IMR-90 (cell line): ENCODE measurements at regions not wholly inside any gene's neighbourhood (a gene's known extent, or its start where the extent isn't known, plus 50 kb on each side); places are given as distances from the start of the nearest gene placed in this dataset.

Experiments used
- ATAC-seq: fragments of 200-7000 bp; cut with Tn5 transposase; 2 replicates; pipeline ENCODE4 v1.9.1; 2020; ENCODE audit warnings: low read depth, mild to moderate bottlenecking, moderate library complexity
- BruUV-seq: library from RNA; stranded (reverse); fragments of 400-500 nt; replicated peaks from 2 replicates; lab custom pipeline; 2021; lab: Mats Ljungman, UMichigan
- CTCF ChIA-PET: fragments of 300-600 bp; formaldehyde crosslinking; extraction: SDS; loops from one replicate; lab custom pipeline; 2021; ENCODE audit warnings: antibody characterized with exemption; lab: Yijun Ruan, JAX
- POLR2A ChIA-PET: fragments of 300-600 bp; sonication (Branson Sonifier 250); formaldehyde crosslinking; loops from one replicate; lab custom pipeline; 2022; ENCODE audit warnings: antibody characterized with exemption; ENCODE audit not compliant: unreplicated experiment; lab: Charles Lee
- DNase-seq: peaks from one replicate; pipeline ENCODE4 v3.0.0; 2013
- H2AFZ ChIP-seq: replicated peaks from 2 replicates; pipeline ENCODE3; 2013; ENCODE audit warnings: low read length, mild to moderate bottlenecking; ENCODE audit not compliant: poor library complexity
- H2AK5ac ChIP-seq: 2 replicates; pipeline ENCODE4 v1.6.1; 2013; ENCODE audit warnings: low read depth, low read length, inconsistent platforms
- H2AK9ac ChIP-seq: replicated peaks from 2 replicates; pipeline ENCODE3; 2013; ENCODE audit warnings: mild to moderate bottlenecking, low read depth, low read length, moderate library complexity; ENCODE audit not compliant: poor library complexity
- H2BK120ac ChIP-seq: 2 replicates; pipeline ENCODE4 v1.6.1; 2013; ENCODE audit warnings: low read depth, low read length, inconsistent platforms
- H2BK15ac ChIP-seq: 3 replicates; pipeline ENCODE4 v1.6.1; 2013; ENCODE audit warnings: low read depth, low read length, inconsistent platforms
- H2BK20ac ChIP-seq: 2 replicates; pipeline ENCODE4 v1.6.1; 2013; ENCODE audit warnings: low read depth, mild to moderate bottlenecking, inconsistent platforms, low read length, moderate library complexity
- H2BK5ac ChIP-seq: 2 replicates; pipeline ENCODE4 v1.6.1; 2013; ENCODE audit warnings: mild to moderate bottlenecking, low read depth, low read length, inconsistent platforms; ENCODE audit not compliant: poor library complexity, severe bottlenecking
- H3K14ac ChIP-seq: replicated peaks from 2 replicates; pipeline ENCODE4 v1.6.1; 2013; ENCODE audit warnings: low read depth, low read length, inconsistent platforms
- H3K18ac ChIP-seq: 2 replicates; pipeline ENCODE4 v1.6.1; 2013; ENCODE audit warnings: low read depth, low read length, control low read depth
- H3K23ac ChIP-seq: 2 replicates; pipeline ENCODE4 v1.6.1; 2013; ENCODE audit warnings: low read depth, low read length, inconsistent platforms
- H3K27ac ChIP-seq: 2 replicates; pipeline ENCODE4 v1.5.1; 2013; ENCODE audit warnings: mild to moderate bottlenecking, control low read depth, low read length; ENCODE audit not compliant: insufficient read depth
- H3K27me3 ChIP-seq: 2 replicates; pipeline ENCODE4 v1.6.1; 2013; ENCODE audit warnings: low read length; ENCODE audit not compliant: control insufficient read depth, insufficient read depth
- H3K36me3 ChIP-seq: 2 replicates; pipeline ENCODE4 v1.6.1; 2013; ENCODE audit warnings: low read length, mixed read lengths; ENCODE audit not compliant: control insufficient read depth, insufficient read depth
- H3K4ac ChIP-seq: 2 replicates; pipeline ENCODE4 v1.6.1; 2013; ENCODE audit warnings: low read depth, low read length, inconsistent platforms
- H3K4me1 ChIP-seq: 2 replicates; pipeline ENCODE4 v1.6.1; 2013; ENCODE audit warnings: low read length, mixed read lengths; ENCODE audit not compliant: control insufficient read depth, insufficient read depth
- H3K4me2 ChIP-seq: 2 replicates; pipeline ENCODE4 v1.6.1; 2013; ENCODE audit warnings: low read depth, mild to moderate bottlenecking, control low read depth, low read length, moderate library complexity
- H3K4me3 ChIP-seq: 2 replicates; pipeline ENCODE4 v1.5.1; 2013; ENCODE audit warnings: low read depth, mild to moderate bottlenecking, control low read depth, low read length, moderate library complexity; ENCODE audit not compliant: insufficient read depth
- H3K56ac ChIP-seq: 2 replicates; pipeline ENCODE4 v1.6.1; 2013; ENCODE audit warnings: low read length, inconsistent platforms; ENCODE audit not compliant: insufficient read depth; ENCODE audit errors: extremely low read depth
- H3K79me1 ChIP-seq, 2 experiments: 2 replicates each; pipeline ENCODE4 v1.6.1; 2013; ENCODE audit warnings: low read length in 2 of 2, inconsistent platforms in 1 of 2, low read depth in 1 of 2
- H3K9ac ChIP-seq: 2 replicates; pipeline ENCODE4 v1.6.1; 2013; ENCODE audit warnings: low read depth, low read length, control low read depth
- H3K9me1 ChIP-seq: 2 replicates; pipeline ENCODE4 v1.6.1; 2013; ENCODE audit warnings: low read length, inconsistent platforms; ENCODE audit not compliant: insufficient read depth
- H3K9me3 ChIP-seq: 2 replicates; pipeline ENCODE4 v1.6.1; 2013; ENCODE audit warnings: low read length; ENCODE audit not compliant: control insufficient read depth, insufficient read depth
- H4K20me1 ChIP-seq: 2 replicates; pipeline ENCODE4 v1.6.1; 2013; ENCODE audit warnings: low read length, inconsistent platforms; ENCODE audit not compliant: insufficient read depth
- H4K5ac ChIP-seq: 2 replicates; pipeline ENCODE4 v1.6.1; 2013; ENCODE audit warnings: mild to moderate bottlenecking, low read depth, low read length, control low read depth
- H4K8ac ChIP-seq, 2 experiments: 2 replicates each; pipeline ENCODE4 v1.6.1; 2013; ENCODE audit warnings: low read depth in 2 of 2, low read length in 2 of 2, control low read depth in 1 of 2, inconsistent platforms in 1 of 2
- H4K91ac ChIP-seq: 2 replicates; pipeline ENCODE4 v1.6.1; 2013; ENCODE audit warnings: low read depth, low read length, inconsistent platforms; ENCODE audit not compliant: insufficient read depth
- CEBPB ChIP-seq: IDR thresholded peaks from 2 replicates; pipeline ENCODE4 v1.6.1; 2012; ENCODE audit warnings: low read depth, low read length, improper control_type of control experiment
- CHD1 ChIP-seq: IDR thresholded peaks from 2 replicates; pipeline ENCODE4 v1.6.1; 2012; ENCODE audit warnings: low read depth, low read length, improper control_type of control experiment
- MAFK ChIP-seq: IDR thresholded peaks from 2 replicates; pipeline ENCODE4 v1.6.1; 2012; ENCODE audit warnings: low read depth, low read length, improper control_type of control experiment
- NFE2L2 ChIP-seq: fragments of 150-350 bp; IDR thresholded peaks from 2 replicates; pipeline ENCODE4 v1.6.1; 2016; ENCODE audit warnings: low read depth, mild to moderate bottlenecking, low read length
- POLR2A ChIP-seq: IDR thresholded peaks from 2 replicates; pipeline ENCODE4 v1.6.1; 2012; ENCODE audit warnings: mild to moderate bottlenecking, low read depth, low read length
- RFX5 ChIP-seq: IDR thresholded peaks from 2 replicates; pipeline ENCODE4 v1.8.0; 2012; ENCODE audit warnings: low read depth, mild to moderate bottlenecking, low read length, moderate library complexity
- SMC3 ChIP-seq: fragments of 150-350 bp; IDR thresholded peaks from 2 replicates; pipeline ENCODE4 v1.6.1; 2016; ENCODE audit warnings: low read depth, mild to moderate bottlenecking, antibody characterized with exemption, low read length, moderate library complexity
- WGBS, 2 experiments: methylation state at CpG; one replicate each; pipeline versions ENCODE4 v1.1.5 to v1.1.7; 2013; ENCODE audit warnings: missing lambda C conversion rate in 2 of 2; ENCODE audit not compliant: insufficient read length in 1 of 2; ENCODE audit errors: extremely low coverage in 2 of 2; 5-methylcytosine and 5-hydroxymethylcytosine counted together
- dilution Hi-C: fragments of 300-500 bp; cut with HindIII; formaldehyde crosslinking; loops from one replicate; pipeline ENCODE4 v1.14.3; 2018; ENCODE audit warnings: low sequenced_read_pairs; ENCODE audit not compliant: unreplicated experiment
- in situ Hi-C: fragments of 300-500 bp; cut with MboI; formaldehyde crosslinking; loops from 3 replicates; pipeline ENCODE4 v1.14.3; 2019; ENCODE audit warnings: low sequenced_read_pairs, inconsistent platforms, mixed read lengths
- intact Hi-C: fragments of 100-400 bp; cut with micrococcal nuclease; formaldehyde crosslinking; loops from 2 replicates; pipeline ENCODE4 v1.10.0; 2022
- TF ChIP-seq, protein P1 (sequence below): fragments of 150-350 bp; IDR thresholded peaks from 2 replicates; pipeline ENCODE4 v1.6.1; 2016; ENCODE audit warnings: low read depth, mild to moderate bottlenecking, low read length, moderate library complexity, borderline replicate concordance

DNA sequence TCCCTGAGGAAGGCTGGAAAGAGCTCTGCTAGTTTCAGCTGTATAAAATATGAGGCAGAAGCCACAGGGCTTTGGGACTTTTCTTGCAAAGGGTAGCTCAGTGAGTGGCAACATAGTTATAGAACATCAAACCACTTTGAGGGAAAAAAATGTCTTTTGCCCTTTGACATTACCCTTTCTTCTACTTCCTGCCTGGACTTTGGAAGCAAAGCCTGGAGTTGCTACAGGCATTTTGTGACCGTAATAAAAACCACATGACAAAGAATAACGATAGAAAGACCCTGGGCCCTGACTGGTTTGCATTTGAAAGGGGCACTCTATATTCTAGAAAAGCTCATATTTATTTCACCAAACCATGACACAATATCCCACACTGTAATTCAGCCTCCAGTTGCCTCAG lies 440.9 kb downstream of the DIRAS2 start:
- no peak for ATAC-seq
- Histone ChIP-seq H2BK120ac (no peak overlapping the region), H3K9me1 (no peaks in the 10 kb centered on the region), H3K9ac (no peak overlapping the region), H2BK20ac (no peak overlapping the region), H3K56ac (no peak overlapping the region), H3K4ac (no peak overlapping the region), H2AFZ (no peak overlapping the region), H3K4me3 (no peak overlapping the region), H4K91ac (no peak overlapping the region), H3K79me1 (no peaks in the 10 kb centered on the region), H3K4me2 (no peak overlapping the region), H4K8ac (no peak overlapping the region), H4K20me1 (no peaks in the 10 kb centered on the region), H3K36me3 (no peaks in the 10 kb centered on the region), H3K27me3 (no peaks in the 10 kb centered on the region), H2AK9ac (no peak overlapping the region), H3K27ac (no peak overlapping the region), H4K5ac (no peak overlapping the region), H3K4me1 (no peaks in the 10 kb centered on the region), H3K14ac (no peak overlapping the region), H2BK15ac (no peak overlapping the region), H3K18ac (no peak overlapping the region), H3K9me3 (no peaks in the 10 kb centered on the region), H3K23ac (no peak overlapping the region), H2AK5ac (no peak overlapping the region), H2BK5ac (no peak overlapping the region)
- dilution Hi-C loops (no loop called here), intact Hi-C loops (no loop called here), in situ Hi-C loops (no loop called here)
- no TSS peak for BruUV-seq
- TF ChIP-seq NFE2L2 (no peak), POLR2A (no peak), SMC3 (no peak), CHD1 (no peak), MAFK (no peak), CEBPB (no peak), RFX5 (no peak)
- TF ChIP-seq, protein P1, sequence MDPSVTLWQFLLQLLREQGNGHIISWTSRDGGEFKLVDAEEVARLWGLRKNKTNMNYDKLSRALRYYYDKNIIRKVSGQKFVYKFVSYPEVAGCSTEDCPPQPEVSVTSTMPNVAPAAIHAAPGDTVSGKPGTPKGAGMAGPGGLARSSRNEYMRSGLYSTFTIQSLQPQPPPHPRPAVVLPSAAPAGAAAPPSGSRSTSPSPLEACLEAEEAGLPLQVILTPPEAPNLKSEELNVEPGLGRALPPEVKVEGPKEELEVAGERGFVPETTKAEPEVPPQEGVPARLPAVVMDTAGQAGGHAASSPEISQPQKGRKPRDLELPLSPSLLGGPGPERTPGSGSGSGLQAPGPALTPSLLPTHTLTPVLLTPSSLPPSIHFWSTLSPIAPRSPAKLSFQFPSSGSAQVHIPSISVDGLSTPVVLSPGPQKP = no peak
- CTCF ChIA-PET = interaction anchor here (0.7 kb wide), 1 partner anchor 864 kb away, joined by 3 read pairs; no protein-coding TSS in a partner anchor
- DNase-seq = no peak
- POLR2A ChIA-PET = no interaction called here
- WGBS, 2 experiments = no CpG with 5 or more reads among the region's 2 CpGs
